Endodermal cell (in vitro differentiated cells): ENCODE measurements at regions not wholly inside any gene's neighbourhood (a gene's known extent, or its start where the extent isn't known, plus 50 kb on each side); places are given as distances from the start of the nearest gene placed in this dataset.

ENCODE experiments used
- DNase-seq: peaks from one replicate; pipeline ENCODE4 v3.0.0-alpha.2; 2017
- H3K27ac ChIP-seq: 2 replicates; pipeline ENCODE4 v1.5.1; 2013; ENCODE audit warnings: mild to moderate bottlenecking, low read depth, low read length, moderate library complexity
- H3K27me3 ChIP-seq: 2 replicates; pipeline ENCODE4 v1.6.1; 2013; ENCODE audit warnings: mild to moderate bottlenecking, low read length, moderate library complexity; ENCODE audit not compliant: insufficient read depth, control insufficient read depth, poor library complexity, severe bottlenecking
- H3K36me3 ChIP-seq: 2 replicates; pipeline ENCODE4 v1.7.0; 2013; ENCODE audit warnings: mild to moderate bottlenecking, low read length, moderate library complexity; ENCODE audit not compliant: control insufficient read depth, insufficient read depth
- H3K4me1 ChIP-seq: one replicate; pipeline ENCODE4 v1.7.0; 2013; ENCODE audit warnings: low read length; ENCODE audit not compliant: control insufficient read depth, insufficient read depth
- H3K4me3 ChIP-seq: 2 replicates; pipeline ENCODE4 v1.5.1; 2013; ENCODE audit warnings: mild to moderate bottlenecking, low read length, moderate library complexity
- H3K9ac ChIP-seq: 2 replicates; pipeline ENCODE4 v1.6.1; 2013; ENCODE audit warnings: mild to moderate bottlenecking, low read length, moderate library complexity; ENCODE audit not compliant: poor library complexity, severe bottlenecking; ENCODE audit errors: extremely low read depth
- H3K9me3 ChIP-seq: 2 replicates; pipeline ENCODE4 v1.6.1; 2013; ENCODE audit warnings: mild to moderate bottlenecking, low read length, moderate library complexity; ENCODE audit not compliant: control insufficient read depth
- H3K27ac Mint-ChIP-seq: 2 replicates; pipeline ENCODE4 v1.8.0; 2020; ENCODE audit warnings: mixed read lengths
- H3K27me3 Mint-ChIP-seq: 2 replicates; pipeline ENCODE4 v1.8.0; 2021; ENCODE audit warnings: mild to moderate bottlenecking, mixed read lengths; ENCODE audit not compliant: insufficient read depth
- H3K36me3 Mint-ChIP-seq: 2 replicates; pipeline ENCODE4 v1.8.0; 2020; ENCODE audit warnings: low read depth, mixed read lengths
- H3K4me1 Mint-ChIP-seq: 2 replicates; pipeline ENCODE4 v1.8.0; 2020; ENCODE audit warnings: mixed read lengths
- H3K4me3 Mint-ChIP-seq: 2 replicates; pipeline ENCODE4 v1.8.0; 2020; ENCODE audit warnings: mild to moderate bottlenecking, moderate library complexity, mixed read lengths
- H3K9me3 Mint-ChIP-seq: 2 replicates; pipeline ENCODE4 v1.8.0; 2020; ENCODE audit warnings: mild to moderate bottlenecking, mixed read lengths
- WGBS, 2 experiments: methylation state at CpG; one replicate each; pipeline versions ENCODE4 v1.1.5 to v1.1.7; 2013; ENCODE audit warnings: missing lambda C conversion rate in 2 of 2, mixed read lengths in 1 of 2; ENCODE audit not compliant: insufficient coverage in 1 of 2, insufficient read length in 1 of 2; 5-methylcytosine and 5-hydroxymethylcytosine counted together
- TF ChIP-seq, protein P1 (sequence below): fragments of 200-600 bp; sonication (generic); conservative IDR thresholded peaks from 2 replicates; pipeline ENCODE4 v1.5.0; 2021; ENCODE audit warnings: antibody characterized with exemption, mild to moderate bottlenecking

GRCh38 chr4:64551125-64551524 is 141.9 kb upstream of the TECRL start:
- Histone ChIP-seq H3K4me3 (no peak overlapping the region), H3K9ac (no peak overlapping the region), H3K36me3 (no peaks in the 10 kb centered on the region), H3K27ac (no peak overlapping the region), H3K27me3 (no peaks in the 10 kb centered on the region), H3K9me3 (no peaks in the 10 kb centered on the region), H3K4me1 (no peaks in the 10 kb centered on the region)
- TF ChIP-seq, protein P1, sequence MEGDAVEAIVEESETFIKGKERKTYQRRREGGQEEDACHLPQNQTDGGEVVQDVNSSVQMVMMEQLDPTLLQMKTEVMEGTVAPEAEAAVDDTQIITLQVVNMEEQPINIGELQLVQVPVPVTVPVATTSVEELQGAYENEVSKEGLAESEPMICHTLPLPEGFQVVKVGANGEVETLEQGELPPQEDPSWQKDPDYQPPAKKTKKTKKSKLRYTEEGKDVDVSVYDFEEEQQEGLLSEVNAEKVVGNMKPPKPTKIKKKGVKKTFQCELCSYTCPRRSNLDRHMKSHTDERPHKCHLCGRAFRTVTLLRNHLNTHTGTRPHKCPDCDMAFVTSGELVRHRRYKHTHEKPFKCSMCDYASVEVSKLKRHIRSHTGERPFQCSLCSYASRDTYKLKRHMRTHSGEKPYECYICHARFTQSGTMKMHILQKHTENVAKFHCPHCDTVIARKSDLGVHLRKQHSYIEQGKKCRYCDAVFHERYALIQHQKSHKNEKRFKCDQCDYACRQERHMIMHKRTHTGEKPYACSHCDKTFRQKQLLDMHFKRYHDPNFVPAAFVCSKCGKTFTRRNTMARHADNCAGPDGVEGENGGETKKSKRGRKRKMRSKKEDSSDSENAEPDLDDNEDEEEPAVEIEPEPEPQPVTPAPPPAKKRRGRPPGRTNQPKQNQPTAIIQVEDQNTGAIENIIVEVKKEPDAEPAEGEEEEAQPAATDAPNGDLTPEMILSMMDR = no peak
- H3K27me3 Mint-ChIP-seq = no peaks in the 10 kb centered on the region
- no peak overlapping the region for H3K4me3 Mint-ChIP-seq
- H3K27ac Mint-ChIP-seq = no peak overlapping the region
- no peaks in the 10 kb centered on the region for H3K4me1 Mint-ChIP-seq
- DNase-seq = no peak
- H3K36me3 Mint-ChIP-seq = no peaks in the 10 kb centered on the region
- no peaks in the 10 kb centered on the region for H3K9me3 Mint-ChIP-seq

GRCh38 chr4:64545593-64545992 is 136.3 kb upstream of the TECRL start:
- no peaks in the 10 kb centered on the region for H3K36me3 Mint-ChIP-seq
- no peak overlapping the region for H3K27ac Mint-ChIP-seq
- WGBS, 2 experiments = 93 to 96% methylated on average over 15 of the region's 15 CpGs

GRCh38 chr4:64539234-64539849 is 130.1 kb upstream of the TECRL start:
- WGBS, 2 experiments = 23% methylated on average over 3 of the region's 4 CpGs; no CpG with 5 or more reads in 1 of the 2 experiments

More at GRCh38 chr4:64545593-64545992, 136.3 kb upstream of the TECRL start:
- Histone ChIP-seq H3K4me3 (no peak overlapping the region), H3K4me1 (no peaks in the 10 kb centered on the region), H3K36me3 (no peaks in the 10 kb centered on the region), H3K27me3 (no peaks in the 10 kb centered on the region), H3K9me3 (no peaks in the 10 kb centered on the region), H3K27ac (no peak overlapping the region), H3K9ac (no peak overlapping the region)
- TF ChIP-seq, protein P1 = no peak
- DNase-seq = no peak
- Mint-ChIP-seq H3K27me3 (no peaks in the 10 kb centered on the region), H3K4me3 (no peak overlapping the region), H3K9me3 (no peaks in the 10 kb centered on the region), H3K4me1 (no peaks in the 10 kb centered on the region)

More at GRCh38 chr4:64539234-64539849, 130.1 kb upstream of the TECRL start:
- Histone ChIP-seq H3K27ac (no peak overlapping the region), H3K27me3 (no peaks in the 10 kb centered on the region), H3K4me1 (no peaks in the 10 kb centered on the region), H3K9ac (no peak overlapping the region), H3K9me3 (no peaks in the 10 kb centered on the region), H3K4me3 (no peak overlapping the region), H3K36me3 (no peaks in the 10 kb centered on the region)
- H3K27ac Mint-ChIP-seq = no peak overlapping the region
- no peak overlapping the region for H3K4me3 Mint-ChIP-seq
- TF ChIP-seq, protein P1 = peak; percentile 92
- H3K4me1 Mint-ChIP-seq = no peaks in the 10 kb centered on the region
- H3K36me3 Mint-ChIP-seq = no peaks in the 10 kb centered on the region
- DNase-seq = peak; percentile 76
- no peaks in the 10 kb centered on the region for H3K27me3 Mint-ChIP-seq
- H3K9me3 Mint-ChIP-seq = no peaks in the 10 kb centered on the region
